NCI-H524 (cell line): ENCODE measurements at regions not wholly inside any gene's neighbourhood (a gene's known extent, or its start where the extent isn't known, plus 50 kb on each side); places are given as distances from the start of the nearest gene placed in this dataset.

Experiments used
- DNase-seq, 2 experiments: peaks; one replicate each; lab custom pipeline; 2025; lab: John Stamatoyannopoulos, UW

- no peak for DNase-seq
Measured at GRCh38 chr15:29425864-29426263, 156.2 kb upstream of the NSMCE3 start.

GRCh38 chr15:29424118-29424517, 154.5 kb upstream of the NSMCE3 start:
- DNase-seq = no peak

DNA sequence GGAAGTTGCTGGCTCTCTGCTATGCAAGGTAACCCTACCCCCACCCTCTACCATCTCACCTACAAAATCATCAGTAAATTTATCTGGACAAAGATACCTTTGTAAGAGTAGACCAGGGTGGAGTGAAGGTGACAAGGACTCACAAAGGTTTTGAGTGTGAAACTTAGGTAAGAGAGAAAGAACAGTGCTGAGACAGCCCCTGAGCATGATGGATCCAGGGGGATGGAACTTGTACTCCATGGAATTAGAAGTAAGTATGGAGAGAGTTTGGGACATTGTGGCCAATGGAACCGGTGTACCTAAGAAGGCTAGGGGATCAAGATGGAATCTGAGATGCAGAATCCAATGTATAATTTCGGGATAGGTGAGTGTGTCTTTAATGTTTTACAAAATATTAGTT, 153.0 kb upstream of the NSMCE3 start:
- no peak for DNase-seq

DNA sequence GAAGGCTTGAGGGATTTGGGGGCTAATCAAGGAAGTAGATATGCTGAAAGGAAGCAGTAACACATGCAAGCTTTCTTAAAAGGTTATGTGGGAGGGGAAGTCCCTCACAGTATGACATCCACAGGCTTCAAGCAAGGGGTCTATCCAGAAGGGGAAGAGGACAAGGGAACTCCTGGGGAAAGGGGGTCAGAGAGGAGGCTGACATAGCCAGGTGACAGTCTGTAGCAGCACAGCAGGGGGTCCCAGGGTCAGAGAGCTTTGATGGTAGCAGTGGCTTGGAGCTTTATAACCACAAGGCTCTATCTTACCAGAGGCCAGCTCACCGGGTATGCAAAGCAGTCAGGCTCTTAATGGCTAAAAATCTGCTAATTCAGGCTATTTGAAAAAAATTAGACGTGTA, 150.6 kb upstream of the NSMCE3 start:
- no peak for DNase-seq

DNA sequence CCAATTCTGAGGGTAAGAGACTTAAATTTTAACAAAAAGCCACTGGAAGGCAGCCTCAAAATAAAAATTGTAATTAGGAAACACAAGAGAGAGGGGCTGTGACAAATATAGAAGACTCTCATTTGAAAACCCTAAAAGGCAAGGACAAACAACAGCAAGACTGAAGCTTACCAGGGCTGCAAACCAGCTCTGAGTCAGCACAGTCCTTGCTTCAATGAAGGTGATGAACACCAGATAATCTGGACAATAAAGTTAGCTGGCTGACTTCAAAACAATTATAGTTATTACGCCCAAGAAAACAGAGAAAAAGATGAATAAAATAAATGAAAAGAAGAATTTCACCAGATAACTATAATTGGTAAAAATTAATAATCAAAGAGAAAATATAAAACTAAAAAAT, 149.3 kb upstream of the NSMCE3 start:
- DNase-seq = no peak

DNA sequence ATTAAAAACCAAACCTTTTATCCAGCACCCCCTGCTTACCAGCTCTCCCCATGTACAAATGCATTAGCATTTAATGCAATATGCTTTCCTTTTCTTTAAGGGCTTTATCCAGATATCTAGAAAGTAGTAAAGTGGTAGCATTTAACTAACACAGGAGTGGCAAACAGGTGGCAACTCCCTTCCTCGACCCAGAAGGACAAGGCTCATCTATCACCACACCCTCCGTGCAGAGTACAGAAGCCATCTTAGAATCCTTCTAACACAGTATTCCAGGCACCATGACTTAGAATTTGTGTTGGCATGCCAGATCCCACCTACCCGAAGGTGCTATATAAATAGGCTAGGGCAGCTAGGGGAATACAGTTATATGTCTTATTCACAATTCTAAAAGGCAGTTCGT, 148.6 kb upstream of the NSMCE3 start:
- DNase-seq = no peak

DNA sequence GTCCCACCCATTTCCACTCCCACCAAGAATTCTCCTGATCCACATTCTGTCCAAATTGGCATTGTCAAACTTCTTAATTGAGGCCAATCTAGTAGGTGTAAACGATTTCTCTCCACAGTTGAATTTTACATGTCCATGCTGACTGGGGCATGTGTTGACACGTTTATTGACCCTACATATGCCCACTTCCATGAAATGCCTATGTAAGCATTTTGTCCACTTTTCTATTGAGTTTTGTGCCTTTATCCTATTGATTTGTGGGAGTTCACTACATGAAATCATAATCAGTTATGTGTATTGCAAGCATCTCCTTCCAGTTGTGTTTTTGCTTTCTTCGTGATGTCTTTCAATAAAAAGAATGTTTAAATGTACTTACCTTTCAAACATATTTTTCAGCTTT, 141.7 kb upstream of the NSMCE3 start:
- no peak for DNase-seq

DNA sequence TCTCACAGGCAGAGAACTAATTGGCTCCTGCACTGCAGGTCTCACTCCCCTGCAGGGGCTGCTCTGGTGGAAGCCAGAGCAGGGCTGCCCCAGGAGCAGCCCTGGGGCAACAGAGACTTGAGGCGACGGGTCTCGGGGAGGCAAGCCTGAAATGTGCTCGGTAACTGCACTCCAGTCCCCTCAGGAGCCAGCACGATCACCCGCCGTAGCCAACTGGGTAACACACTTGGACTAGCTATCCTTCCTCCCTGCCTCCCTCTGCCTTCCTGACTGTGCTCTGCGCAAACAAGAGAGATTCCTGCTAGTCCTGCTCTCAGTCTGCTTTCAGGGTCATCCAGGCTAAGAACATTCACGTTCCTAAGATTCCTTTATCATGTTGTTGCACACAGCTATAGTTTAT, 140.7 kb upstream of the NSMCE3 start:
- DNase-seq = no peak

DNA sequence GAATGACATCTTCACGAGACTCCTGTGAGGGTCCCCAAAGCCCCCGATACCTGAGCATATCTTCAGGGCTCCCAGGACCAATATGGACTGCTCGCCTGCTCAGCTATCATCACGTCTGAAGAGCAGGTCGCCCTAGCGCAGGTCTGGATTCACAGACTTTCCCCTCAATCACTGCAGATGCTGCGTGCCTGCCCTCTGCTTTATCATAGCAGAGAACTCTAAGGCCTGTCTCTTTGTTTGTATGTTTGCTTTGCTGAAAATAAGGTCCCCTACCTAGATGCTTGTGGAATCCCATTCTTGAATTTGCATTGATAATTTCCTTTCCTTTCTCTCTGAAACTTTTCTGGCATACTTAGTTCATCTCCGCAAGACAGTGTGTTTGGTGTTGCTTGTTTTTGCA, 140.3 kb upstream of the NSMCE3 start:
- DNase-seq = no peak

DNA sequence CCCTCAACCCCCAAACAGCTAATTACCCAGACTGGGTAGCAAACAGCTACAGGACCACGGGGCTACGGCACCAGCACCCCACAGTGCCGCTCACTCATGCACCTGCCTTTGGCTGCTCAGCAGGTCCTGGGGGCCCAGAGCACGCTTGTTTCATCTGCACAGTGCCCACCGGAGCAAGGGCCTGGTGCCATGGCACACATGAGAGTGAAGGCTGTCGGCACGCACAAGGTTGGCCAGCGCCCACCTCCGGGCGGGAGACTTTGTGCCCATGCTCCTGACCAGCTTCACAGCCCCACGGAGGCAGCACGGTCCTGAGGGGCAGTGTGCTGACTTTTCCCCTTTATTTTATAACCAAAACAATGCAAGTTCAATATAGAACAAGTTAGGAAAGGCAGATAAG, 135.9 kb upstream of the NSMCE3 start:
- no peak for DNase-seq

GRCh38 chr15:29403772-29404171, 134.2 kb upstream of the NSMCE3 start:
- DNase-seq = peak in 1 of 2 experiments; percentile 13

GRCh38 chr15:29401644-29402043, 132.0 kb upstream of the NSMCE3 start:
- no peak for DNase-seq

GRCh38 chr15:29400701-29401100, 131.1 kb upstream of the NSMCE3 start:
- DNase-seq = no peak

GRCh38 chr15:29398907-29399306, 129.3 kb upstream of the NSMCE3 start:
- no peak for DNase-seq

- no peak for DNase-seq
Measured at GRCh38 chr15:29396176-29396811, 126.7 kb upstream of the NSMCE3 start.

GRCh38 chr15:29393443-29393842, 123.8 kb upstream of the NSMCE3 start:
- DNase-seq = no peak

DNA sequence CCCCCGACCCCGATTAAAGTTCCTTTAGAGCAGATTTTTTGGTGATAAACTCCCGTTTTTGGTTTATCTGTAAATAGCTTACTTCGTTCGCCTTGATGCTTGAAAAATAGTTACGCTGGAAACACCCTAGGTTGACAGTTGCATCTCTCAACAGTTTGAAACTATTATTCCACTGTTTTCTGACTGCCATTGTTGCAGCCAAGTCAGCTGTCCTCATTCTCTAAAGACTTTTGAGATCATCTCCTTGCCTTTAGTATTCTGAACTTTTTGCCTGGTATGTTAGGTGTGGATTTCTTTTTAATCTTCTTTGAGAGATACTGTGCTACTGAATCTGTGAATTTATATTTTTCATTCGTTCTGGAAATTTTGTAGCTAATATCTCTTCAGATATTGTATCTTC, 122.7 kb upstream of the NSMCE3 start:
- DNase-seq = no peak

DNA sequence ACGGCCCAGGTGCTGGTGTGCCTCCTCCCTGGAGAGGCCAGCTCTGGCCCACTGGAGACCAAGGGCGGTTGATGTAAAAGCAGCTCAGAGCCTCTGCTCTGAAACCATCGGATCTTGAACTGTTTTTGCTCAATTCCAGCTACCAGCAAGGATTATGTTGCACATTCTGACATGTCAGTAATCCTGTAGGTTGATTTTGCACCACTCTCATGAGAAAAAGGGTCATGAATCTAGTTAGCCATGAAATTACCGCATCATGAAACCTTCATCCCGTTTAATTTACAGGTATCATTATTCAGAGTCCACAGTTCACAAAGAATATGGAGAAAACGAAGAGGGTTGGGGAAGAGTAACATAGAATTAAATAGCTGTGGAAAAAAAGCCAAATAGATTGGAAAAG, 120.4 kb upstream of the NSMCE3 start:
- peak in 1 of 2 experiments; percentile 7 for DNase-seq

- no peak for DNase-seq
Measured at GRCh38 chr15:29386523-29386922, 116.9 kb upstream of the NSMCE3 start.

DNA sequence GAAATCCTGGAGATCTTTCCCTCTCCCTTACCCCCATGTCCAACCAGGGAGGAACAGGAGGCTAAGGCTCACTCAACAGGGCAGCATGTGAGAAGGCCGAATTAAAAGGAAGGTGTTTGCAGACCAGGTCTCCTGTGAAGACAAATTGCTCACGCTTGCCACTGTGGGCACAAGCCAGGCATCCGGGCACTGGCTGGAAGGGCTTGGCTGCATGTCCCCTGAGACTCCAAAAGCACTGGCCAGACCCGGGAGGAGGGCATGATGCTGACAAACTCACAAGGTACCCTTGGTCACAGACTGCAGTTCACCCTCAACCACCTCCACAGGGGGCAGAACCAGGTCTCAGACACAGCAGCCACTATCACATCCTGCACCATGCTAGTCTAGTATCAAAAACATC, 113.7 kb upstream of the NSMCE3 start:
- no peak for DNase-seq

DNA sequence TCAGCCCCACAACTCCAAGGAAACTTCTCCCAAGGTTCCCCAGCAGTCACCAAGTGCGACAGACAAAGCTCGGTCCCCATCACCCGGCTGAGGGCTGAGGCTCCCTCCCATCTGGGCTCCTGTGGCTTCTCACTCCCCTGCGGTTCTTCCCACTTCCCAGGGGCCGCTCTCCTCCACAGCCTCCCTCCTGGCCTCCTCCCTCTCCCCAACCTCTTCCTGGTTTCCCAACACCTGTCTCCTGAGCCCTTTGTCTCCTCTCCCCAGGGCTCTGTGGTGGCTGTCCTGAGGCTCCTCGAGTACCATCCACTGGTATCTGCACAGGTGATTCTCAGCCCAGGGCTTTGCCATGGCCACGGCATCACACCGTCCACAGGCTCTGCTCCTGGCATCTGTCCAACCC, 113.2 kb upstream of the NSMCE3 start:
- no peak for DNase-seq

- DNase-seq = no peak
Measured at GRCh38 chr15:29380466-29380865, 110.8 kb upstream of the NSMCE3 start.

DNA sequence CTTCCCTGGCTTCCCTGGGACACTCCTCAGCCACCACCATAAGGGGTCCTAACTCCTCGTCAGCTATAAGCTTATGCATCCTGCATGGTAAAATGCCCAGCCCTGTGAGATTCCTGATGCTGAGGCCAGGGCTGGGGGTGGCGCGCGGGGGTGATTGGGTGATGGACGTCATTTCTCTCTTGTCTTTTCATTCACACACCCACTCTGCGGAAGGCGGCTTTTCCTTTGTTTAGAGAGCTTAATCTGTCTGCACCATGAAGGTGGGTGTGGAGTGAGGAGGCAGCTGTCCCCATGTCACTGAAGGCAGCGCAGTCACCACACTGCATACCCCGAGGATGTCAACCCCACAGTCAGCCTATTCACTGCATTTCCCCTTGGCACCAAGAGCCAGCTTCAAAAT, 110.0 kb upstream of the NSMCE3 start:
- DNase-seq = no peak

- DNase-seq = no peak
Measured at GRCh38 chr15:29377161-29377560, 107.5 kb upstream of the NSMCE3 start.

GRCh38 chr15:29376590-29376989, 107.0 kb upstream of the NSMCE3 start:
- DNase-seq = no peak
